ENCODE measurements at regions not wholly inside any gene's neighbourhood (a gene's known extent, or its start where the extent isn't known, plus 50 kb on each side); places are given as distances from the start of the nearest gene placed in this dataset.

GRCh38 chr7:16106300-16106699, 315.0 kb downstream of the CRPPA start:
- no peak for TF ChIP-seq POLR2A (IDR thresholded peaks at IDR 0.05; ENCODE audit: low read length)
- no peak for TF ChIP-seq GATA1 (IDR thresholded peaks at IDR 0.05; ENCODE audit: low read depth, low read length)
